PC-9 (cell line): ENCODE measurements at regions not wholly inside any gene's neighbourhood (a gene's known extent, or its start where the extent isn't known, plus 50 kb on each side); places are given as distances from the start of the nearest gene placed in this dataset.

Experiments
- BruUV-seq: library from RNA; stranded (reverse); fragments of 400-500 nt; replicated peaks from 2 replicates; lab custom pipeline; 2021; lab: Mats Ljungman, UMichigan
- CTCF ChIA-PET: fragments of 300-600 bp; sonication (Branson Sonifier 250); formaldehyde crosslinking; loops from one replicate; lab custom pipeline; 2022; ENCODE audit warnings: antibody characterized with exemption; lab: Charles Lee
- POLR2A ChIA-PET: fragments of 300-600 bp; sonication (Branson Sonifier 250); formaldehyde crosslinking; loops from one replicate; lab custom pipeline; 2022; ENCODE audit warnings: antibody characterized with exemption; ENCODE audit not compliant: unreplicated experiment; lab: Charles Lee
- DNase-seq, 2 experiments: peaks; one replicate each; pipeline versions ENCODE4 v3.0.0 to v3.0.0-alpha.2; 2015 to 2022; ENCODE audit warnings: mixed read lengths in 1 of 2
- H2AFZ ChIP-seq: fragments of 200-600 bp; sonication (generic); 2 replicates; pipeline ENCODE4 v1.8.1; 2017; ENCODE audit warnings: antibody characterized with exemption
- H3F3A ChIP-seq: fragments of 200-600 bp; sonication (generic); 2 replicates; pipeline ENCODE4 v1.8.1; 2017; ENCODE audit warnings: antibody characterized with exemption, mild to moderate bottlenecking, low read depth; ENCODE audit not compliant: insufficient read depth
- H3K27ac ChIP-seq: fragments of 200-600 bp; sonication (generic); 2 replicates; pipeline ENCODE4 v1.6.1; 2016; ENCODE audit warnings: mixed run types
- H3K27me3 ChIP-seq: fragments of 200-600 bp; sonication (generic); 2 replicates; pipeline ENCODE4 v1.6.1; 2016; ENCODE audit warnings: low read depth, mixed run types; ENCODE audit not compliant: insufficient read depth
- H3K36me3 ChIP-seq: fragments of 200-600 bp; sonication (generic); 2 replicates; pipeline ENCODE4 v1.6.1; 2016; ENCODE audit warnings: low read depth, mixed run types
- H3K4me1 ChIP-seq: fragments of 200-600 bp; sonication (generic); replicated peaks from 2 replicates; pipeline ENCODE4 v1.6.1; 2016; ENCODE audit warnings: mixed run types; ENCODE audit not compliant: insufficient read depth
- H3K4me2 ChIP-seq: fragments of 200-600 bp; sonication (generic); 2 replicates; pipeline ENCODE4 v1.6.1; 2017; ENCODE audit warnings: mixed run types
- H3K4me3 ChIP-seq: fragments of 200-600 bp; sonication (generic); 2 replicates; pipeline ENCODE4 v1.6.1; 2016; ENCODE audit warnings: mixed run types
- H3K79me2 ChIP-seq: fragments of 200-600 bp; sonication (generic); 2 replicates; pipeline ENCODE4 v1.6.1; 2017; ENCODE audit warnings: low read depth, mixed run types
- H3K9me2 ChIP-seq: fragments of 200-600 bp; sonication (generic); 2 replicates; pipeline ENCODE4 v1.8.1; 2017; ENCODE audit warnings: mild to moderate bottlenecking; ENCODE audit not compliant: insufficient read depth
- H3K9me3 ChIP-seq: fragments of 200-600 bp; sonication (generic); 2 replicates; pipeline ENCODE4 v1.8.1; 2016; ENCODE audit warnings: low read depth; ENCODE audit not compliant: insufficient read depth
- H4K20me1 ChIP-seq: fragments of 200-600 bp; sonication (generic); 2 replicates; pipeline ENCODE4 v1.8.1; 2017; ENCODE audit not compliant: insufficient read depth
- CTCF ChIP-seq: fragments of 200-600 bp; sonication (generic); conservative IDR thresholded peaks from 2 replicates; pipeline ENCODE4 v1.6.1; 2017; ENCODE audit warnings: mixed run types, antibody characterized with exemption, mild to moderate bottlenecking, moderate library complexity
- EZH2 ChIP-seq: fragments of 200-600 bp; sonication (generic); IDR thresholded peaks from 2 replicates; pipeline ENCODE4 v1.8.0; 2017; ENCODE audit warnings: antibody characterized with exemption, low read depth
- intact Hi-C: fragments of 100-400 bp; cut with micrococcal nuclease; formaldehyde crosslinking; loops from one replicate; pipeline ENCODE4 v1.10.0; 2022; ENCODE audit not compliant: unreplicated experiment

GRCh38 chr2:16253291-16253690, 312.9 kb downstream of the MYCN start:
- no TSS peak for BruUV-seq
- no peaks in the 10 kb centered on the region for H3K4me1 ChIP-seq
- POLR2A ChIA-PET = no interaction called here

GRCh38 chr2:16252891-16253290, 312.5 kb downstream of the MYCN start:
- Histone ChIP-seq H3F3A (no peaks in the 10 kb centered on the region), H3K9me3 (no peaks in the 10 kb centered on the region), H3K4me2 (no peak overlapping the region), H3K9me2 (no peaks in the 10 kb centered on the region), H3K4me1 (no peaks in the 10 kb centered on the region), H2AFZ (no peak overlapping the region), H3K36me3 (no peaks in the 10 kb centered on the region), H3K4me3 (no peak overlapping the region), H4K20me1 (no peaks in the 10 kb centered on the region), H3K79me2 (no peaks in the 10 kb centered on the region), H3K27ac (no peak overlapping the region), H3K27me3 (peaks cover 34% of the 10 kb centered on the region)
- no peak for DNase-seq
- ChIA-PET POLR2A (no interaction called here), CTCF (no interaction called here)
- BruUV-seq = no TSS peak
- intact Hi-C loops = no loop called here
- TF ChIP-seq EZH2 (no peak), CTCF (no peak)

More at GRCh38 chr2:16253291-16253690, 312.9 kb downstream of the MYCN start:
- CTCF ChIA-PET = no interaction called here
- H3K79me2 ChIP-seq = no peaks in the 10 kb centered on the region
- no peak overlapping the region for H3K4me3 ChIP-seq
- H3K4me2 ChIP-seq = no peak overlapping the region
- no peak for TF ChIP-seq EZH2
- TF ChIP-seq CTCF = no peak
- H3K9me3 ChIP-seq = no peaks in the 10 kb centered on the region
- no peaks in the 10 kb centered on the region for H3K36me3 ChIP-seq
- no peaks in the 10 kb centered on the region for H4K20me1 ChIP-seq
- H3F3A ChIP-seq = no peaks in the 10 kb centered on the region
- intact Hi-C loops = no loop called here
- no peak overlapping the region for H2AFZ ChIP-seq
- peaks cover 35% of the 10 kb centered on the region for H3K27me3 ChIP-seq
- no peak for DNase-seq
- no peaks in the 10 kb centered on the region for H3K9me2 ChIP-seq
- H3K27ac ChIP-seq = no peak overlapping the region

GRCh38 chr2:16252251-16252650, 311.9 kb downstream of the MYCN start:
- POLR2A ChIA-PET = no interaction called here
- H3F3A ChIP-seq = no peaks in the 10 kb centered on the region
- intact Hi-C loops = no loop called here
- DNase-seq = no peak
- no peak overlapping the region for H3K4me2 ChIP-seq
- H3K36me3 ChIP-seq = no peaks in the 10 kb centered on the region
- H4K20me1 ChIP-seq = no peaks in the 10 kb centered on the region
- no peaks in the 10 kb centered on the region for H3K9me3 ChIP-seq
- H3K4me3 ChIP-seq = no peak overlapping the region
- CTCF ChIA-PET = no interaction called here
- no peaks in the 10 kb centered on the region for H3K9me2 ChIP-seq
- no peak overlapping the region for H2AFZ ChIP-seq
- H3K27me3 ChIP-seq = peaks cover 29% of the 10 kb centered on the region
- TF ChIP-seq EZH2 (no peak), CTCF (no peak)
- BruUV-seq = no TSS peak
- no peak overlapping the region for H3K27ac ChIP-seq
- H3K79me2 ChIP-seq = no peaks in the 10 kb centered on the region
- no peaks in the 10 kb centered on the region for H3K4me1 ChIP-seq
